HEK293T (cell line): ENCODE measurements at regions not wholly inside any gene's neighbourhood (a gene's known extent, or its start where the extent isn't known, plus 50 kb on each side); places are given as distances from the start of the nearest gene placed in this dataset.

Source experiments
- CTCF ChIA-PET: fragments of 350-600 bp; formaldehyde crosslinking; extraction: SDS; loops from one replicate; lab custom pipeline; 2021; ENCODE audit warnings: antibody characterized with exemption, inconsistent platforms; lab: Yijun Ruan, JAX
- POLR2A ChIA-PET: fragments of 350-600 bp; formaldehyde crosslinking; extraction: SDS; loops from one replicate; lab custom pipeline; 2020; ENCODE audit warnings: antibody characterized with exemption, inconsistent platforms; lab: Yijun Ruan, JAX
- DNase-seq: peaks from one replicate; pipeline ENCODE4 v3.0.0; 2012; ENCODE audit warnings: mixed read lengths; ENCODE audit errors: extremely low spot score
- ARNT ChIP-seq: fragments of 450-650 bp; IDR thresholded peaks from 2 replicates; pipeline ENCODE4 v1.6.1; 2017; ENCODE audit warnings: mild to moderate bottlenecking
- BHLHE40 ChIP-seq: fragments of 450-650 bp; IDR thresholded peaks from 2 replicates; pipeline ENCODE4 v1.6.1; 2016; ENCODE audit warnings: mild to moderate bottlenecking, moderate library complexity, borderline replicate concordance
- CTBP1 ChIP-seq: fragments of 450-650 bp; IDR thresholded peaks from 2 replicates; pipeline ENCODE4 v1.6.1; 2016; ENCODE audit warnings: borderline replicate concordance
- ELF4 ChIP-seq: fragments of 450-650 bp; IDR thresholded peaks from 2 replicates; pipeline ENCODE4 v1.6.1; 2017; ENCODE audit warnings: antibody characterized with exemption
- FOXA1 ChIP-seq: fragments of 450-650 bp; IDR thresholded peaks from 2 replicates; pipeline ENCODE4 v1.6.1; 2016; ENCODE audit warnings: mild to moderate bottlenecking
- FOXK2 ChIP-seq: fragments of 450-650 bp; IDR thresholded peaks from 2 replicates; pipeline ENCODE4 v1.6.1; 2016; ENCODE audit warnings: mild to moderate bottlenecking
- FOXM1 ChIP-seq: fragments of 450-650 bp; IDR thresholded peaks from 2 replicates; pipeline ENCODE4 v1.6.1; 2017; ENCODE audit warnings: mild to moderate bottlenecking, borderline replicate concordance
- HDGF ChIP-seq: fragments of 450-650 bp; IDR thresholded peaks from 2 replicates; pipeline ENCODE4 v1.6.1; 2017; ENCODE audit warnings: antibody characterized with exemption, borderline replicate concordance
- L3MBTL2 ChIP-seq: fragments of 450-650 bp; conservative IDR thresholded peaks from 2 replicates; pipeline ENCODE4 v1.6.1; 2016; ENCODE audit warnings: mild to moderate bottlenecking
- LEF1 ChIP-seq: fragments of 450-650 bp; IDR thresholded peaks from 2 replicates; pipeline ENCODE4 v1.6.1; 2017; ENCODE audit warnings: mild to moderate bottlenecking, borderline replicate concordance
- NFRKB ChIP-seq: fragments of 450-650 bp; IDR thresholded peaks from 2 replicates; pipeline ENCODE4 v1.6.1; 2016; ENCODE audit warnings: mild to moderate bottlenecking, moderate library complexity
- PKNOX1 ChIP-seq: fragments of 450-650 bp; IDR thresholded peaks from 2 replicates; pipeline ENCODE4 v1.6.1; 2016
- SP1 ChIP-seq: fragments of 450-650 bp; IDR thresholded peaks from 2 replicates; pipeline ENCODE4 v1.6.1; 2017
- SUZ12 ChIP-seq: fragments of 450-650 bp; IDR thresholded peaks from 2 replicates; pipeline ENCODE4 v1.6.1; 2016; ENCODE audit warnings: mild to moderate bottlenecking
- TARDBP ChIP-seq: fragments of 450-650 bp; IDR thresholded peaks from 2 replicates; pipeline ENCODE4 v1.6.1; 2016
- ZNF384 ChIP-seq: fragments of 450-650 bp; IDR thresholded peaks from 2 replicates; pipeline ENCODE4 v1.6.1; 2016

GRCh38 chr15:46682969-46683791 lies 1034.1 kb upstream of the SEMA6D start:
- CTCF ChIA-PET, result no interaction called here
- TF ChIP-seq ZNF384 (no peak), ELF4 (no peak), FOXK2 (no peak), NFRKB (no peak), SUZ12 (no peak), TARDBP (no peak), L3MBTL2 (no peak), CTBP1 (no peak), BHLHE40 (no peak), LEF1 (no peak), HDGF (no peak), PKNOX1 (no peak)
- no peak for DNase-seq
- POLR2A ChIA-PET, result no interaction called here

GRCh38 chr15:46685096-46685495 lies 1032.2 kb upstream of the SEMA6D start:
- POLR2A ChIA-PET, result no interaction called here
- TF ChIP-seq L3MBTL2, result no peak
- no peak for DNase-seq
- CTCF ChIA-PET, result no interaction called here

GRCh38 chr15:46685681-46686080 lies 1031.6 kb upstream of the SEMA6D start:
- TF ChIP-seq FOXK2 (no peak), NFRKB (no peak), FOXM1 (no peak), L3MBTL2 (no peak), BHLHE40 (no peak), ELF4 (no peak), ARNT (no peak), TARDBP (no peak), PKNOX1 (no peak), HDGF (no peak), CTBP1 (no peak), FOXA1 (no peak)
- no peak for DNase-seq
- POLR2A ChIA-PET, result no interaction called here
- CTCF ChIA-PET, result no interaction called here

GRCh38 chr15:46696281-46696680 lies 1021.0 kb upstream of the SEMA6D start:
- POLR2A ChIA-PET, result no interaction called here
- CTCF ChIA-PET, result no interaction called here
- TF ChIP-seq ZNF384 (no peak), SUZ12 (no peak), SP1 (no peak), ELF4 (no peak), NFRKB (no peak), ARNT (no peak), L3MBTL2 (no peak), HDGF (no peak), BHLHE40 (no peak), TARDBP (no peak), PKNOX1 (no peak)

GRCh38 chr15:46701346-46701745 lies 1016.0 kb upstream of the SEMA6D start:
- DNase-seq, result no peak
- ChIA-PET CTCF (no interaction called here), POLR2A (no interaction called here)
- no peak for TF ChIP-seq LEF1
- no peak for TF ChIP-seq BHLHE40
- TF ChIP-seq PKNOX1, result no peak
- no peak for TF ChIP-seq SP1
- no peak for TF ChIP-seq ELF4
- TF ChIP-seq HDGF, result no peak
- no peak for TF ChIP-seq FOXA1
- TF ChIP-seq FOXK2, result no peak

More at GRCh38 chr15:46696281-46696680, 1021.0 kb upstream of the SEMA6D start:
- no peak for DNase-seq

- no peak for TF ChIP-seq ARNT
- TF ChIP-seq SP1, result no peak
- no peak for TF ChIP-seq NFRKB
- TF ChIP-seq ELF4, result no peak
- no peak for TF ChIP-seq SUZ12
- TF ChIP-seq FOXA1, result no peak
- no peak for TF ChIP-seq HDGF
- TF ChIP-seq ZNF384, result no peak
- TF ChIP-seq BHLHE40, result no peak
- no peak for TF ChIP-seq FOXM1
- no peak for TF ChIP-seq L3MBTL2
- TF ChIP-seq TARDBP, result no peak
- TF ChIP-seq CTBP1, result no peak
- CTCF ChIA-PET, result no interaction called here
- DNase-seq, result no peak
- POLR2A ChIA-PET, result no interaction called here
Observed at GRCh38 chr15:46701896-46702295, 1015.4 kb upstream of the SEMA6D start.
